Astrocyte of the spinal cord (primary cell): ENCODE measurements at regions not wholly inside any gene's neighbourhood (a gene's known extent, or its start where the extent isn't known, plus 50 kb on each side); places are given as distances from the start of the nearest gene placed in this dataset.

Experiments used
- DNase-seq: peaks from one replicate; pipeline ENCODE4 v3.0.0; 2011; ENCODE audit warnings: low read depth, low spot score
- H3K4me3 ChIP-seq: 2 replicates; pipeline ENCODE4 v1.5.1; 2011; ENCODE audit warnings: low read depth, mild to moderate bottlenecking, low read length, moderate library complexity
- in situ Hi-C: cut with HindIII; loops from 2 replicates; pipeline ENCODE4 v1.10.0; 2017; ENCODE audit warnings: low sequenced_read_pairs
- TF ChIP-seq, protein P1 (sequence below): IDR thresholded peaks from 2 replicates; pipeline ENCODE4 v1.5.1; 2012; ENCODE audit warnings: low read depth, mild to moderate bottlenecking, low read length, inconsistent platforms

DNA sequence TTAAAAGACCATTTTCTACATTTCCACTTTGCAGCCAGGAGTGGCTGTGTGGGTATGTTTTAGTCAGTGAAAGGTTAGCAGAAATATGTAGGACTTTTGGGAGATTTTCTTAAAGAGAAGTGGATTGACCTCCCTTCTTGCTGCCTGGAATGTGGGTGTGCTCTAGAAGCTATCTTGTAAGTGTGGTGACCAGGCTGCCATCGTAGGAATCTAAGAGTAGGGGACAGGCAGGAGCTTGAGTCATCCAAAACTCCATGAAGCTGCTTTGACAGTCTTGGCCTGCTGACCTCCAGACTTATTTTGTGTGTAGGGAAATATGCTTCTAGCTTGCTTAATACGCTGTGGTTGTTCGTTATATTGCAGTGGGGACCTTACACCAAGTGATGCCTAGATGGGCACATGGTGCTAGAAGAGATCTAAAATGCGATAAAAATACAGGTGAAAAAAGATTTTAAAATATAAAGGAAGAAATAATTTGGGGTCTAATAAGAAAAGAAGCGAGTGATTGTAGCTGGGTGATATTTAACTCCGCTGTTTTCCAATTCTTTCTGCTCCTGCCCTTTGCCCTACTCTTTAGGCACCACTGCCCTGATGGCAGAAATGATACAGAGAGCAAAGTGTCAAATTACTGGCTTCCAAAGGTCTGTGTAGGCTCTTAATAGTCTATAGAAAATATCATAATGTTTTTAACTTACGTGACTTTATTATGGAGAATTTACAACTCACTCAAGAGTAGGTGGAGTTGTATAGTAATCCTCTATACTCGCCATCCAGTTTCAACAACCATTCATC lies 298.2 kb upstream of the ZNF608 start:
- TF ChIP-seq, protein P1, sequence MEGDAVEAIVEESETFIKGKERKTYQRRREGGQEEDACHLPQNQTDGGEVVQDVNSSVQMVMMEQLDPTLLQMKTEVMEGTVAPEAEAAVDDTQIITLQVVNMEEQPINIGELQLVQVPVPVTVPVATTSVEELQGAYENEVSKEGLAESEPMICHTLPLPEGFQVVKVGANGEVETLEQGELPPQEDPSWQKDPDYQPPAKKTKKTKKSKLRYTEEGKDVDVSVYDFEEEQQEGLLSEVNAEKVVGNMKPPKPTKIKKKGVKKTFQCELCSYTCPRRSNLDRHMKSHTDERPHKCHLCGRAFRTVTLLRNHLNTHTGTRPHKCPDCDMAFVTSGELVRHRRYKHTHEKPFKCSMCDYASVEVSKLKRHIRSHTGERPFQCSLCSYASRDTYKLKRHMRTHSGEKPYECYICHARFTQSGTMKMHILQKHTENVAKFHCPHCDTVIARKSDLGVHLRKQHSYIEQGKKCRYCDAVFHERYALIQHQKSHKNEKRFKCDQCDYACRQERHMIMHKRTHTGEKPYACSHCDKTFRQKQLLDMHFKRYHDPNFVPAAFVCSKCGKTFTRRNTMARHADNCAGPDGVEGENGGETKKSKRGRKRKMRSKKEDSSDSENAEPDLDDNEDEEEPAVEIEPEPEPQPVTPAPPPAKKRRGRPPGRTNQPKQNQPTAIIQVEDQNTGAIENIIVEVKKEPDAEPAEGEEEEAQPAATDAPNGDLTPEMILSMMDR: no peak
- in situ Hi-C loops: no loop called here
- H3K4me3 ChIP-seq: no peak overlapping the region
- DNase-seq: no peak

DNA sequence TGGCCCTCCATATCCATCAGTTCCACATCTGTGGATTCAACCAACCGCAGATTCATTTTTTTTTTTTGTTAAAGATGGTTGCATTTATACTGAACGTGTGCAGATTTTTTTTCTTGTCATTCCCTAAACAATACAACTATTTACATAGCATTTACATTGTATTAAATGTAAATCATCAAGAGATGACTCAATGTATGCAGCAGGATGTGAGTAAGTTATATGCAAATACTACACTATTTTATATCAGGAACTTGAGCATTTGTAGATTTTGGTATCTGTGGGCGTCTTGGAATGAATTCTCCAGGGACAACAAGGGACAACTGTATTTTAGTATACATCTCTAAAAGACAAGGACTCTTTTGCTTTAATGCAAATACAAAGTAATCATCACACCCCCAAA lies 299.2 kb upstream of the ZNF608 start:
- no peak for DNase-seq
- in situ Hi-C loops: no loop called here
- no peak overlapping the region for H3K4me3 ChIP-seq
- TF ChIP-seq, protein P1: no peak

DNA sequence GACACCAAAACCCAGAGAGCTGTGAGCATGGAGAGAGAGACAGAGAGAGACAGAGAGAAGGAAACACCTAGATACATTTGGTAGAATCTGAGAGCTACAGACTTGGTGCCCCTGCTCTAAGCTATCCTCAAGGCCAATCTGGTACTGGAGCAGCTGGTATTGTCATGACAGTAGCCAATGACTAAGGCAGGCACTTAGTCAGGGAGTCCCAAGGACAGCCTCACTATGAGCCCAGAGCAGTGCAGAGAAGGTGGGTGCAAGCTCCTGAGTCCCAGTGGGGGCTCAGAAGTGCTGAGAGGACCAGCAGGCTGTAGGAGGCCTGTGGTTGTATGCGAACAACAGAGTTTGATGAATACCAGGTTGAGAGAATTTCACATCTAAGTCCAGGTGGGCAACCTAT lies 300.4 kb upstream of the ZNF608 start:
- in situ Hi-C loops: no loop called here
- TF ChIP-seq, protein P1: no peak
- no peak overlapping the region for H3K4me3 ChIP-seq
- DNase-seq: no peak

DNA sequence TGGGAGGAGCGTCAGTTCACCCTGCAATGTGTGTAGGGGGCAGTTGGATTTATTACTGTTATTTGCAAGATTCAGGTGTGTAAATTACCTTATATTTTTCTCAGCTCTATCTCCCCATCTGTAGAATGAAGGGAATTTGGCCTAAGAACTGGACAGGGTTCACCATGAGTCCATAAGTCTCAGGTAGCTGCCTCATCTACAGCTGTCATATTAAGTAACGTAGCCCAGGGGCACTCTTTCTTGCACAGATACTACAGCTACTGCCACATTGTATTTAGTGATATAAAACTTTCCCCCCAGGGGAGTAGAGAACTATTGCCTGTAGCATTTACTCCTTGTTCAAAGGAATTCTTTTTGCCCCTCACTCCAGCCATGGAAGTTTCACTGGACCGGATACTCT lies 301.4 kb upstream of the ZNF608 start:
- TF ChIP-seq, protein P1: no peak
- no peak for DNase-seq
- H3K4me3 ChIP-seq: no peak overlapping the region
- in situ Hi-C loops: no loop called here

DNA sequence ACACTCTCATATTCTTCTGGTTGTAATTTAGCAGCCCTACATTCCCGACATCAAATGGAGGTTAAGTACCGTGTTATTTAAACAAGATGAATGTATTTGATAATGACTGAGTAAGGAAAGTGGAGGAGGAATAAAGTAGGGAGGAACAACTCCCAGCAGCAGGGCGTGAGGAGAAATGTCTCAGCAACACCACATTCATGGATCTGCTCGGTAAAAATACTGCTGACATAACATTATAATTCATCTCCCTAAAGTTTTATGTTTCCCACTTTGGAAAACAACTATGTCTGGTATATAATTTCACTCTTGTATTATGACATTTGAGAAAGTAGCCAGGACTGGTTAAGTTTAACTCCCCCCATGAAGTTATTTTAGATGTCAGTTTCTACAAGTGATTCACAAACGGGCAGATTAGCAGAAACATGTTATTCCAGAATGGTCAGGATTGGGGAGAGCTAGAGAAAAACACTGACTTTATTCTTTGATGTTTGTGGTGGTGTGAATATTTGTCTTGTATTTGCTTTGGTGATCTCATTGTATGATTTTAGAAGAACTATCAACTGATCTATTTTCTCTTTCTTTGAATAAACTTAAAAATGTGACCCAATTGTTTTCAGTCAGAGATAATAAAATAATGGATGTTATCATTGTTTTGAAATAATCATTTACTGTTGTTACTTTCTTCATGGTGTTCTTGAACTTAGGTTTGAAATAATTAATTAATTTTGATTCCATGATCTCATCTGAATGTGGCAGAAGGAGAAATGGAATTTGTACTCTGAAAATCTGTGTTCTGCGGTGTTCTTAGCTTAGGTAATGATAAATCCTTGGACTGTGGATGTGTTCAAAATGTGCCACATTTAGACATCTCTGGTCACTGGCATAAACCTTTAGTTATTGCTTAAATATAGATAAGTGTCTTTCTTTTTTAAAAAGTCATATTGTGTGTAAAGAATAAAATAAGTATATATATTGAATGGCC lies 303.6 kb upstream of the ZNF608 start:
- in situ Hi-C loops: no loop called here
- peak; percentile 38 for DNase-seq
- TF ChIP-seq, protein P1: no peak
- H3K4me3 ChIP-seq: no peak overlapping the region

DNA sequence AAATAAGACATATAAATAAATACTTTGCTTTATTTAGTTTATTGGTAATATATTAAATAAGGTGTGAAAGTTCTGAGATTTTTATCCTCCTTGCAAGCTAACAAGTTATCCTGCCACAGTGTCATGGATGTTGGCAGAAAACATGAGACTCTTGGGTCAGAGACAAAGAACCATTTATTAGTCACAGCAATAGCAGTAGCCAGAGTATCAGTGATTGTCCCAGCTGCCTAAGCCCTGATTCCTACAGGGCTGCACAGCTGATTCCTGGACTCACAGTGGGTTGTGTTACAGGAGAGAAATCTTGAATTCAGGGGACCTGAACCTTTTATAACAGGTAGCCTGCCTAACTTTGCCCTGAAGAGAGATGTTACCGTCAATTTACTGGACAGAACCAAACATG lies 304.5 kb upstream of the ZNF608 start:
- in situ Hi-C loops: no loop called here
- DNase-seq: no peak
- TF ChIP-seq, protein P1: no peak

More for the DNA sequence above, 304.5 kb upstream of the ZNF608 start:
- no peak overlapping the region for H3K4me3 ChIP-seq
